HepG2 (cell line): ENCODE measurements at regions not wholly inside any gene's neighbourhood (a gene's known extent, or its start where the extent isn't known, plus 50 kb on each side); places are given as distances from the start of the nearest gene placed in this dataset.

ENCODE experiments used
- BRD4 ChIP-seq: sonication (generic); formaldehyde crosslinking; IDR thresholded peaks from 2 replicates; pipeline ENCODE4 v1.4.0; 2020; ENCODE audit warnings: missing genetic modification reagents
- ELF4 ChIP-seq: sonication (generic); formaldehyde crosslinking; IDR thresholded peaks from 2 replicates; pipeline ENCODE4 v1.5.0; 2020; ENCODE audit warnings: missing genetic modification reagents, mild to moderate bottlenecking, moderate library complexity, borderline replicate concordance
- GATAD1 ChIP-seq: IDR thresholded peaks from 2 replicates; pipeline ENCODE4 v1.6.1; 2016; ENCODE audit warnings: missing genetic modification reagents, missing compliant biosample characterization
- KLF12 ChIP-seq: sonication (generic); formaldehyde crosslinking; IDR thresholded peaks from 2 replicates; pipeline ENCODE4 v1.4.0; 2020; ENCODE audit warnings: missing genetic modification reagents, borderline replicate concordance
- SMARCC2 ChIP-seq: fragments of 450-650 bp; IDR thresholded peaks from 2 replicates; pipeline ENCODE4 v1.6.1; 2017; ENCODE audit warnings: antibody characterized with exemption, mild to moderate bottlenecking
- THAP7 ChIP-seq: sonication (generic); formaldehyde crosslinking; IDR thresholded peaks from 2 replicates; pipeline ENCODE4 v1.8.1; 2023; ENCODE audit warnings: mild to moderate bottlenecking, missing genetic modification reagents
- TF ChIP-seq, protein P1 (sequence below): sonication (generic); formaldehyde crosslinking; IDR thresholded peaks from 2 replicates; pipeline ENCODE4 v1.5.0; 2020; ENCODE audit warnings: mild to moderate bottlenecking, missing genetic modification reagents
- TF ChIP-seq, protein P2 (sequence below): sonication (generic); formaldehyde crosslinking; IDR thresholded peaks from 2 replicates; pipeline ENCODE4 v1.4.0; 2020; ENCODE audit warnings: missing genetic modification reagents
- TF ChIP-seq, protein P3 (sequence below): sonication (generic); formaldehyde crosslinking; IDR thresholded peaks from 2 replicates; pipeline ENCODE4 v1.4.0; 2020; ENCODE audit warnings: low read depth, mild to moderate bottlenecking, missing genetic modification reagents

GRCh38 chrX:82666355-82666754 lies 841.7 kb upstream of the POU3F4 start:
- TF ChIP-seq ELF4 (CRISPR knock-in tag): no peak
- TF ChIP-seq, protein P1, sequence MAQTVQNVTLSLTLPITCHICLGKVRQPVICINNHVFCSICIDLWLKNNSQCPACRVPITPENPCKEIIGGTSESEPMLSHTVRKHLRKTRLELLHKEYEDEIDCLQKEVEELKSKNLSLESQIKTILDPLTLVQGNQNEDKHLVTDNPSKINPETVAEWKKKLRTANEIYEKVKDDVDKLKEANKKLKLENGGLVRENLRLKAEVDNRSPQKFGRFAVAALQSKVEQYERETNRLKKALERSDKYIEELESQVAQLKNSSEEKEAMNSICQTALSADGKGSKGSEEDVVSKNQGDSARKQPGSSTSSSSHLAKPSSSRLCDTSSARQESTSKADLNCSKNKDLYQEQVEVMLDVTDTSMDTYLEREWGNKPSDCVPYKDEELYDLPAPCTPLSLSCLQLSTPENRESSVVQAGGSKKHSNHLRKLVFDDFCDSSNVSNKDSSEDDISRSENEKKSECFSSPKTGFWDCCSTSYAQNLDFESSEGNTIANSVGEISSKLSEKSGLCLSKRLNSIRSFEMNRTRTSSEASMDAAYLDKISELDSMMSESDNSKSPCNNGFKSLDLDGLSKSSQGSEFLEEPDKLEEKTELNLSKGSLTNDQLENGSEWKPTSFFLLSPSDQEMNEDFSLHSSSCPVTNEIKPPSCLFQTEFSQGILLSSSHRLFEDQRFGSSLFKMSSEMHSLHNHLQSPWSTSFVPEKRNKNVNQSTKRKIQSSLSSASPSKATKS (CRISPR knock-in tag): no peak
- TF ChIP-seq, protein P2, sequence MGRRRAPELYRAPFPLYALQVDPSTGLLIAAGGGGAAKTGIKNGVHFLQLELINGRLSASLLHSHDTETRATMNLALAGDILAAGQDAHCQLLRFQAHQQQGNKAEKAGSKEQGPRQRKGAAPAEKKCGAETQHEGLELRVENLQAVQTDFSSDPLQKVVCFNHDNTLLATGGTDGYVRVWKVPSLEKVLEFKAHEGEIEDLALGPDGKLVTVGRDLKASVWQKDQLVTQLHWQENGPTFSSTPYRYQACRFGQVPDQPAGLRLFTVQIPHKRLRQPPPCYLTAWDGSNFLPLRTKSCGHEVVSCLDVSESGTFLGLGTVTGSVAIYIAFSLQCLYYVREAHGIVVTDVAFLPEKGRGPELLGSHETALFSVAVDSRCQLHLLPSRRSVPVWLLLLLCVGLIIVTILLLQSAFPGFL (CRISPR knock-in tag): no peak
- no peak for TF ChIP-seq BRD4 (CRISPR knock-in tag)
- no peak for TF ChIP-seq GATAD1 (CRISPR knock-in tag)
- TF ChIP-seq THAP7: no peak
- no peak for TF ChIP-seq SMARCC2
- no peak for TF ChIP-seq KLF12
- TF ChIP-seq, protein P3, sequence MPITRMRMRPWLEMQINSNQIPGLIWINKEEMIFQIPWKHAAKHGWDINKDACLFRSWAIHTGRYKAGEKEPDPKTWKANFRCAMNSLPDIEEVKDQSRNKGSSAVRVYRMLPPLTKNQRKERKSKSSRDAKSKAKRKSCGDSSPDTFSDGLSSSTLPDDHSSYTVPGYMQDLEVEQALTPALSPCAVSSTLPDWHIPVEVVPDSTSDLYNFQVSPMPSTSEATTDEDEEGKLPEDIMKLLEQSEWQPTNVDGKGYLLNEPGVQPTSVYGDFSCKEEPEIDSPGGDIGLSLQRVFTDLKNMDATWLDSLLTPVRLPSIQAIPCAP (CRISPR knock-in tag): no peak
